A673 (cell line): ENCODE measurements at regions not wholly inside any gene's neighbourhood (a gene's known extent, or its start where the extent isn't known, plus 50 kb on each side); places are given as distances from the start of the nearest gene placed in this dataset.
A peak's percentile ranks its signal among the peaks of the same experiment; 100 is the strongest.

Experiments
- BruUV-seq: library from RNA; stranded (reverse); fragments of 400-500 nt; replicated peaks from 2 replicates; lab custom pipeline; 2021; lab: Mats Ljungman, UMichigan
- CTCF ChIA-PET: fragments of 300-600 bp; sonication (Branson Sonifier 250); formaldehyde crosslinking; loops from one replicate; lab custom pipeline; 2022; ENCODE audit warnings: antibody characterized with exemption; lab: Charles Lee
- POLR2A ChIA-PET: fragments of 300-600 bp; sonication (Branson Sonifier 250); formaldehyde crosslinking; loops from one replicate; lab custom pipeline; 2022; ENCODE audit warnings: antibody characterized with exemption; ENCODE audit not compliant: low non-redundant PET; lab: Charles Lee
- DNase-seq: peaks from one replicate; pipeline ENCODE4 v3.0.0-alpha.2; 2015; ENCODE audit warnings: low spot score
- H3K27ac ChIP-seq: fragments of 200-600 bp; sonication (generic); 2 replicates; pipeline ENCODE4 v1.5.1; 2016; ENCODE audit warnings: mixed run types, low read depth, mild to moderate bottlenecking, mixed read lengths, antibody characterized with exemption, low read length; ENCODE audit not compliant: poor library complexity, severe bottlenecking
- H3K27me3 ChIP-seq: fragments of 200-600 bp; sonication (generic); replicated peaks from 2 replicates; pipeline ENCODE4 v1.6.1; 2017; ENCODE audit warnings: mixed run types, low read depth, mild to moderate bottlenecking, mixed read lengths, antibody characterized with exemption, low read length; ENCODE audit not compliant: insufficient read depth, poor library complexity
- H3K36me3 ChIP-seq: fragments of 200-600 bp; sonication (generic); 2 replicates; pipeline ENCODE4 v1.6.1; 2016; ENCODE audit warnings: mixed run types, mild to moderate bottlenecking, mixed read lengths, antibody characterized with exemption, low read length; ENCODE audit not compliant: insufficient read depth, poor library complexity, severe bottlenecking
- H3K4me1 ChIP-seq: fragments of 200-600 bp; sonication (generic); 2 replicates; pipeline ENCODE4 v1.6.1; 2017; ENCODE audit warnings: mixed run types, mild to moderate bottlenecking, mixed read lengths, antibody characterized with exemption, low read length; ENCODE audit not compliant: insufficient read depth, poor library complexity, severe bottlenecking
- H3K4me3 ChIP-seq: fragments of 200-600 bp; sonication (generic); 2 replicates; pipeline ENCODE4 v1.5.1; 2016; ENCODE audit warnings: low read depth, mixed run types, mild to moderate bottlenecking, mixed read lengths, low read length; ENCODE audit not compliant: poor library complexity, severe bottlenecking
- H3K9me3 ChIP-seq: fragments of 200-600 bp; sonication (generic); 2 replicates; pipeline ENCODE4 v1.6.1; 2016; ENCODE audit warnings: mixed run types, low read depth, mild to moderate bottlenecking, mixed read lengths, antibody characterized with exemption, low read length; ENCODE audit not compliant: poor library complexity, severe bottlenecking
- CTCF ChIP-seq: fragments of 300-800, 200-600 bp; sonication (generic); conservative IDR thresholded peaks from 2 replicates; pipeline ENCODE4 v1.5.1; 2017; ENCODE audit warnings: low read depth, mild to moderate bottlenecking, antibody characterized with exemption, low read length, moderate library complexity, mixed read lengths
- EZH2 ChIP-seq: fragments of 200-600 bp; sonication (generic); IDR thresholded peaks from 2 replicates; pipeline ENCODE4 v1.6.1; 2017; ENCODE audit warnings: borderline replicate concordance, low read depth, mild to moderate bottlenecking, mixed read lengths, antibody characterized with exemption, low read length; ENCODE audit not compliant: poor library complexity, severe bottlenecking
- intact Hi-C: fragments of 100-400 bp; cut with micrococcal nuclease; formaldehyde crosslinking; loops from one replicate; pipeline ENCODE4 v1.10.0; 2022; ENCODE audit not compliant: unreplicated experiment

- no peak for DNase-seq
- Histone ChIP-seq H3K4me1 (peaks cover 6% of the 10 kb centered on the region), H3K27ac (no peak overlapping the region), H3K27me3 (no peaks in the 10 kb centered on the region), H3K4me3 (no peak overlapping the region), H3K9me3 (no peaks in the 10 kb centered on the region), H3K36me3 (no peaks in the 10 kb centered on the region)
- ChIA-PET POLR2A (no interaction called here), CTCF (no interaction called here)
- TF ChIP-seq EZH2 = no peak
- TF ChIP-seq CTCF = no peak
- BruUV-seq = no TSS peak
- intact Hi-C loops = no loop called here
Measured at GRCh38 chr21:35477622-35478021, 428.5 kb upstream of the RUNX1 start.

GRCh38 chr21:35476621-35477395 lies 427.7 kb upstream of the RUNX1 start:
- POLR2A ChIA-PET = no interaction called here
- BruUV-seq = no TSS peak
- no peak for TF ChIP-seq EZH2
- CTCF ChIA-PET = no interaction called here
- Histone ChIP-seq H3K36me3 (no peaks in the 10 kb centered on the region), H3K4me3 (no peak overlapping the region), H3K9me3 (no peaks in the 10 kb centered on the region), H3K27me3 (no peaks in the 10 kb centered on the region), H3K27ac (no peak overlapping the region), H3K4me1 (peaks cover 6% of the 10 kb centered on the region)
- no peak for DNase-seq
- intact Hi-C loops = no loop called here

- Histone ChIP-seq H3K4me3 (no peak overlapping the region), H3K9me3 (no peaks in the 10 kb centered on the region), H3K36me3 (no peaks in the 10 kb centered on the region), H3K27ac (no peak overlapping the region), H3K27me3 (no peaks in the 10 kb centered on the region), H3K4me1 (peaks cover 6% of the 10 kb centered on the region)
- TF ChIP-seq EZH2 (no peak), CTCF (no peak)
- CTCF ChIA-PET = no interaction called here
- POLR2A ChIA-PET = no interaction called here
- DNase-seq = peak; percentile 3
- BruUV-seq = no TSS peak
- intact Hi-C loops = no loop called here
Measured at GRCh38 chr21:35475762-35476161, 426.7 kb upstream of the RUNX1 start.
